GM19468 (cell line): ENCODE measurements at regions not wholly inside any gene's neighbourhood (a gene's known extent, or its start where the extent isn't known, plus 50 kb on each side); places are given as distances from the start of the nearest gene placed in this dataset.

Experiments
- ATAC-seq: cut with Tn5 transposase; IDR thresholded peaks from one replicate; pipeline ENCODE4 v1.9.1; 2021; ENCODE audit warnings: mild to moderate bottlenecking, moderate library complexity, moderate number of reproducible peaks; ENCODE audit not compliant: unreplicated experiment; ENCODE audit errors: extremely low read depth

GRCh38 chr2:37425408-37425807, 81.0 kb downstream of the QPCT start:
- no peak for ATAC-seq

DNA sequence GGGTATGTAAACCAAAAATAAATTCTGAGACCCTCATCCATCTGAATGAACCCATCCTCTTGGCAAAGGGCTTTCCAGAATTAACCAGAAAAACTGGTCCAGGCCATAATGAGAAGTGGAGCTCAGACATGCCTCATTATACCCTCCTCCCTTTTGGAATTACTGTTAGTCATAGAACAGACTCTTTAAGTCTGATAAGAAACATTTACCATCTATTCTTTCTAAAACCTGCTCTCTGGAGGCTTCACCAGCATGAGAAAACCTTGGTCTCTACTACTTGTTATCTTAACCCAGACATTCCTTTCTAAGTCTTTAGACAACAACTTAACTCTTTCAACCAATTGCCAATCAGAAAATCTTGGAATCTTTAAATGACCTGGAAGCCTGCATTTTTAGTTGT, 82.8 kb downstream of the QPCT start:
- no peak for ATAC-seq

GRCh38 chr2:37436323-37436722, 91.9 kb downstream of the QPCT start:
- no peak for ATAC-seq

DNA sequence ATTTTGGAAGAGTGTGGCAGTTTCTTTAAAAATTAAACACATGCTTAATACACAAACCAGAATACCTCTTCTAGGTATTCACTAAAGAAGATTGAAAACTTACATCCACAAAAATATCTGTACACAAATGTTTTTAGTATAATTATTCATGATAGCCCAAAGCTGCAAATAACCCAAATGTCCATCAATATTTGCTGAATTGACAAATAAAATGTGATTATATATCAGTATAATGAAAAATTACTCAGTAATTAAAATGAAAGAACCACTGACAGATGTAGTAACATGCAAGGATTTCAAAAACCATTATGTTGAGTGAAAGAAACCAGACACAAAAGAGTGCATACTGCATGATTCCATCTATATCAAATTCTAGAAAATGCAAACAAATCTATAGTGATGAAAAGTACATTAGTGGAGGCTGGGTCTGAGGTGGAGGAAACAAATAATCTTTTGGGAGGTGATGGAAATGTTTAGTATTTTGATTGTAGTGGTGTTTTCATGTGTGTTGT, 94.8 kb downstream of the QPCT start:
- no peak for ATAC-seq

- no peak for ATAC-seq
These were observed 96.6 kb downstream of the QPCT start for GRCh38 chr2:37441055-37441454.

- ATAC-seq: no peak
These were observed 98.7 kb downstream of the QPCT start for GRCh38 chr2:37443082-37443481.

- ATAC-seq: no peak
These were observed 103.0 kb downstream of the QPCT start for GRCh38 chr2:37447446-37447845.

DNA sequence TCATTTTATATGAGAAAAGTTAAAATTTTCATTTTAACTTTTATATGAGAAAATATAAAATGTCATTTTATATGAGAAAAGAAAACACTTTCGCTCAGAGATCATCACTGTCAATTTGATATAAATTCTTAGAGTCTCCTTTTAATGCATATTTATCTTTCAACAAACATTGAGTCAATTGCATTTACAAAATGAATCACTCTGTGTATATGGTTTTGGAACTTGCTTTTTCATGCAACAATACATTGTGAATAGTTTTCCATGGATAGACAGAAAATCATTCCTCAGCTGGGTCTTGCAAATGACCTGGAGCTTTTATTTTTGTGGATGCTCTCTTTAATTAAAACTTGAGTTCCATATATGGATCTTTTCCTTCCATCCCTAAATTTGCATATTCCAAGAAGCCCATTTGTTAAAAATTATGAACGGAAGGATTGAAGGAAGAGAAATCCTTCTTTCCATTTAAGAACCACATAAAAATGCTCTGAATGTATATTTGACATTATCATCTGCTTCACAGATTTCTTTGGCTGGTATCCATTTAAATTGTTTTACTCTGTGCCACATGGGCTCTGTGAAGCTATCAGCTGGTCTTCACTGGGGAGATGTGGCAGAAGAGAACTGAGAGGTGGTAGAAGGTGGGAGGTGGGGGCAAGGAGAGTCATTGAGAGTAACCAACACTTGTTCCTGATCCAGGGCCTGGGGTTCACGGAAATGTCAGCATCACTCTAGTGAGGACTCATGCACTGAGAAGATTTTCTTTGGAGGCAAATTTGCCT, 104.1 kb downstream of the QPCT start:
- no peak for ATAC-seq

DNA sequence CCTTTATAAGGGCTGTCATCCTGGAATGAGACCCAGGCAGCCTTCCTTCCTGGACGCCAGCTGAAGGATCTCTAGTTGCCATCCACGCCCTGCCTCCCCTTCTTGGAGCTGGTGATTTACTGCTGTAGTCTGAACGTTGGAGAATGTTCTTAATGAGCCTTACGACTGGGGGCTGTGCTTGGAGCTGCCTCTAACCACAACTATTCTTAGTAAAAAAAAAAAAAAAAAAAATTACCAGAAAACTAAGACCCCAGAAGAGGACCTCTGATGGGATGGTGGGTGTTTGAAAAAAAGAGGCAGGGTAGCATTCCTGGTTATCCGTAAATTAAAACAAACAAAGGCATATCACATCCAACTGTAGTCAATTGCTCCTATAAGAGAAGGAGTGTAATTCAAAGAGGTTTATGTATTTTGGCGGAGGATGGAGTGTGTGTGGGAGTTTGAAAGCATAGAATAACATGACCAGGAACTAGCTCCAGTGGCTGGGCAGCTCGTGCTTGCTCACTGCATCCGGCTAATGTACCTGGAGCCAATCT, 105.4 kb downstream of the QPCT start:
- no peak for ATAC-seq

DNA sequence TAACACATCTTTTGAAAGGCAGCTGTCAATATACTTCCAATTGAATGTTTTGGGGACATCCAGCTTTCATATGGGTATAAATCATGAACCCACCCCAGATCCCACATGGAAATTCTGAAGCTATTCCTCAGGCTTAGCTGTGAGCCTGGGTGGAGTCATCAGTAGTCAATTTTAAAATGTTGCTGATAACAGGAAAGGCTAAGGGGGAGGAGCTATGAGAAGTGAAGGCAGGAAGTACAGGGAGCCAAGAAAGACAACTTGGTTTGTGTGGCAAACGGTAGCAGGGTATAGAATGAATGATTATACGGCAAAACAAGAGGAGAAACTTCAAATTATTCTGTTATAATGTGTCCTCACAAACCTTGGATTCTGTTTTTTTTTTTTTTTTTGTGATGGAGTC, 108.6 kb downstream of the QPCT start:
- ATAC-seq: no peak

DNA sequence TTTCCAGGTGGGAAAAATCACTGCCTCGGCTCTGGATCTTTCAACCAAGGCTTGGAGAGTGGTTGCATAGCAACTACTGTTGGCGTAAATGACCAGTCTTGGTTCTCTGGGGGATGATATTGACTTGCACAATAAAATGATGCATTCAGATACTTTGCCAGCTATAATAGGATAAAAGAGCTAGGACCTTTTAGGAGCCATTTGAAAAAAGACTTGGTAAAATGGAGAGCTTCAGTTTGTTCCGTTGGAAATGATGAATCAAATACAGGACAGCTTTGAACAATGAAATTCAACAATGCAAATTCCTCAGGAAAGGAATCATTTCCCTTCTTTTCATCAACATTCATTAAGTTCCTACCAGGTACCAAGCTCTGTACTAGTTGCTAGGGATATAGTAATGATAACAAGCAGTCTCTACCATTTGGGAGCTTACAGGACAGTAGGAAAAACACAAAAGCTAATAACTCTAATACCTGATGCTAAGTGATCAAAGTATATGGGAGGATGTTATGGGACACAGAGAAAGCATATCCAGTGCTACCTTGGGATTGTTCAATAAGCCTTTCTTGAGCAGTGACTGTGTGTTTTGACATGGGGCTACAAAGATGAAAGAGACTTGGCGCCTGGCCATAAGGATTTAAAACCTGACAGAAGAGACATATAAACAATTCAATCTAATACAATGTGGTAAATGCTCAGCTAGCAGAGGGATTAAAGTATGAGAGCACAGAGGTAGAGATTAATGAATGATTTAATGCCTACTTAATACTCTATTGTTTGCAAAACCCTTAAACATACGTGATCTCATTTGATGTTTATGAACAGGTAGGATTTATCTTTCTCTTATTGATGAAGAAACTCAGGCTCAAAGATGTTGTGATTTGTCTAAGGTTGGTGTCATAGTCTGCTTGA, 110.7 kb downstream of the QPCT start:
- no peak for ATAC-seq

- no peak for ATAC-seq
These were observed 112.0 kb downstream of the QPCT start for GRCh38 chr2:37456479-37456878.

- ATAC-seq: no peak
These were observed 113.0 kb downstream of the QPCT start for GRCh38 chr2:37457401-37457901.

GRCh38 chr2:37458133-37458532, 113.7 kb downstream of the QPCT start:
- ATAC-seq: no peak

DNA sequence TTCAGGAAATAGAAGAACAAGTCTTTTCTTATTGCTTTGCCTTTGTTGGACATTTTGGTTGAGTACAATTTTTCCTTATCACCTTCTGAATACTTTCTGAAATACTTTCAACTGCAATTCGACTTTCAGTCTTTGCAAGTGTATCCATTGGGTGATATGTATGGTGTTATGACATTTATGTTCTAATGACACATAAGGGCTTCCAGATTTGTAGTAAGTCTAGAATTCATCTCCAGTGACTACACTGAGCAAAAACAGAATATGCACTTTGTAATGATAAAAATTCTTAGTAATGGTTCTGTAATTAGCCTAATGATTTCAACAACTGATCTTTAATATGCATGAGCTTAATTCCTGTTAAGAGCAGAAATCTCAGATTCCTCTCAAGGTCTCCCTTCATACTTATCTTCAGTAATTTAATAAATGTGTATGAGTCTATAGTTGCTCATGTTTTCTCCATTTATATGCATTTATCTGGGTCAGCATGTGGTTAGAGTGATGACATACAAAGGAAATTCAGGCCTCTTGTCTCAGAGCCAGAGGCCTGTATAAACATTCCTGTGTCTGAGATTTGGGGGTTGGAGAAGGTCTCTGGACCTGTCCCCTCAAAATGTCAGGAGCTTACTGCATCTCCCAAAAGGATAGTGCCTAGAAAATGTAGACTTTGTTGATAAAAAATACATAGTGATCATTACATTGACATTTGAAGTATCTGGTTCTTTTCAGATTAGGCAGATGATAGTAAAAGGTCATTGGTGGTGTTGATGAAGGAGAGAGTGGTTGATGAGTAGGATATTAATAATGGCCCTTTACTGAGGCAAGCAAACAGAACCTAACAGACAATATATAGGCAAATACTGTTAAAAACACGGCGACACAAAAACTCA, 114.9 kb downstream of the QPCT start:
- ATAC-seq: no peak

DNA sequence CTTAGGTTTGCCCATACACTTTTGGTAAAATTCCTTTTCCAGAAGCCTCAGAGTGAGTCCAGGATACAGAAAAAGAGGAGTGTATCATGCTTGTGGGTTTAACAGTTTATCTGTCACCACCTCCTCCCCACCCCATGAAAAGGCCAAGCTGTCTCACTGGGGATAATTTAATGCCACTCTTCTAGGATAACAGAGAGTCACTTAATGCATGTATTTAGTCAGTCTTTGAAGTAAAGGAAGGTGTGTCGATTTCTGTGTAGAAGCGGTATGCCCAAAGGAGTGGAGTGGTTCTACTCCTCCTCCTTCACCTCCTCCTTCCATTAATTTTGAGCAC, 116.4 kb downstream of the QPCT start:
- no peak for ATAC-seq

DNA sequence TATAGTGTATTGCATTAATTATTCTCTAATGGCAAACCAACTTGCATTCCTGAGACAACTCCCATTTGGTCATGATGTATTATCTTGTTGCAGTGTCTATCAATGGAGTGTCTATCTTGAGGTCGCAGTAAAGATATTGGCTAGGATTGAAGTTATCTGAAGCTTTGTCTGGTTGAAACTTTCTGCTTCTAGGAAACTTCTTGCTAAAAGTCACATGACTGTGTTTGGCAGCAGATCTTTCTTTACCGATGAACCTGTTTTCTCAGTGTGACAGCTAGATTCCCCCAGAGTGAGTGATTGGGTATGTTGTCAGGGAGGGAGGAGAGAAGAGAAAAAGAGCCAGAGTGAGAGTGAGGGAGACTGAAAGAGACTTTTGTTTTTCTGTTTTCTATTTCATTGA, 119.6 kb downstream of the QPCT start:
- no peak for ATAC-seq

DNA sequence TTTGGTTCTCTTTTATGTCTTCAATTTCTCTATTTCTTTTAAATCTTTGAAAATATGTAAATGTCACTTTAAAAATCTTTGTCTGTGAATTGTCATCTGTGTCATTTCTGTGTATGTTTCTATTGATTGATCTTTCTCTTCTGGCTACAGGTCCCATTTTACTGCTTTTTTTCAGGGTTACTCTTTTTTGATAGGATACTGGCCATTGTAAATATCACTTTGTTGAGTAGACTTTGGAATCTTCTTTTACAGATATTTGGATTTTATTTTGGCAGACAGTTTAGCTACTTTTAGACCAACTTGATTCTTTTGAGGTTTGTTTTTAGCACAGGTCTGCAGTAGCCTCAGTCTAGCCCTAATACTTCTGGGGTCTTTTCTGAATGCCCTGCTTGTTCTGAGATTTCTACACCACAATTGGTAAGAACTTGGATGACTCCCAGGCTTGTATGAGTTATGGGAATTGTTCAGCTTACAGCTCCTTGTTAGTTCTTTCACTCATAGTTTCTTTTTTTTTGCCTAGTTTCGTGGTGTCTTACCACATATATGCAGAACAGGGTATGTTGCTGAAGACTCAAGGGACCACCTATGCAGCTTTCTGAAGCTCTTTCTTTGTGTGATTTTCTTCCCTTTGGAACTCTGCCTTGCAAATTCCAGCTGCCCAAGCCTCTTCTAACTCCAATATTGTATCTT, 122.2 kb downstream of the QPCT start:
- ATAC-seq: no peak

GRCh38 chr2:37468170-37468569, 123.7 kb downstream of the QPCT start:
- no peak for ATAC-seq
